ENCODE measurements at regions not wholly inside any gene's neighbourhood (a gene's known extent, or its start where the extent isn't known, plus 50 kb on each side); places are given as distances from the start of the nearest gene placed in this dataset.

DNA sequence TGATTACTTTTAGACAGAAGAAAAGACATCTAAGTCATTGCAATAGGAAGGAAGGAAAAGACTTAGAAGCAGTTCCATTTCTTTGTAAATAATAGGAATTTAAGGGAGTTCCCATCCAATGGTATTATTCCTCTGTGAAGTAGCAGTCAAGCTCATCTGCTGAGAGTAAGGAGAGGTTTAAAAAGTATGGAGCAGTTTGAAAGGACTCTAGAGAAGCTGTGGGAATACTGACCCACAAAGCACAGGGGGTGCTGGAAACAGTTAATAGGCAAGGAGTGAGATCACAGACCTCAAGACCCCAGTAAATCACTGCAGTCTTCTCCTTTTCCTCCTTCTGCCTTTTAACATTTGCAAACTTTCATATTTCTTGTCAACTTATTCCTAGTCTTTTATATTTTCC is 428.5 kb downstream of the ADAMTS20 start:
- Histone ChIP-seq H3K9me3 (no peaks in the 10 kb centered on the region), H3K4me1 (no peaks in the 10 kb centered on the region), H3K4me3 (no peak overlapping the region), H3K27me3 (no peaks in the 10 kb centered on the region), H3K36me3 (no peaks in the 10 kb centered on the region), H3K27ac (no peak overlapping the region)
- intact Hi-C loops (cut with DNase I), result no loop called here
- no peak for DNase-seq
- TF ChIP-seq EP300 (IDR thresholded peaks at IDR 0.05) (no peak), POLR2A (IDR thresholded peaks at IDR 0.05) (no peak), CTCF (IDR thresholded peaks at IDR 0.05) (no peak), POLR2AphosphoS5 (IDR thresholded peaks at IDR 0.05) (no peak)

GRCh38 chr12:43120150-43120549 is 431.9 kb downstream of the ADAMTS20 start:
- no peaks in the 10 kb centered on the region for H3K4me1 ChIP-seq
- no peaks in the 10 kb centered on the region for H3K9me3 ChIP-seq
- intact Hi-C loops (cut with DNase I), result no loop called here
- H3K4me3 ChIP-seq, result no peak overlapping the region
- no peak for TF ChIP-seq POLR2AphosphoS5 (IDR thresholded peaks at IDR 0.05)
- TF ChIP-seq EP300 (IDR thresholded peaks at IDR 0.05), result no peak
- no peak for TF ChIP-seq POLR2A (IDR thresholded peaks at IDR 0.05)
- no peak for TF ChIP-seq CTCF (IDR thresholded peaks at IDR 0.05)
- DNase-seq, result no peak
- H3K27ac ChIP-seq, result no peak overlapping the region
- no peaks in the 10 kb centered on the region for H3K27me3 ChIP-seq
- no peaks in the 10 kb centered on the region for H3K36me3 ChIP-seq
- 84 to 86% methylated on average over 1 of the region's 1 CpG for WGBS, 2 donors

DNA sequence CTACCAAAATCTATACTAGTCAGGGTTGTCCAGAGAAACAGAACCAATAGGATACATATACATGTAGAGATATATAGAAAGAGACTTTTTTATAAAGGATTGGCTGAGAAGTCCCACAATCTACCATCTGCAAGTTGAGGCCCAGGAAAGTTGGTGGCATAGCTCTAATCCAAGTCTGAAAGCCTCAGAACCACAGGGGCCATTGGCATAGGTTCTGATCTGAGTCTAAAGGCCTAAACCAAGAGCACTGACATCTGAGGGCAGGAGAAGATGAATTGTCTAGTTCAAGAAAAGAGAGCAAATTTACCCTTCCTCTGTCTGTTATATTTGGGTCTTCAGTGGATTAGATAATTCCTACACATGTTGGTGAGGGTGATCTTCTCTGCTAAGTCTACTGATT is 433.1 kb downstream of the ADAMTS20 start:
- TF ChIP-seq POLR2AphosphoS5 (IDR thresholded peaks at IDR 0.05), result no peak
- TF ChIP-seq POLR2A (IDR thresholded peaks at IDR 0.05), result no peak
- TF ChIP-seq EP300 (IDR thresholded peaks at IDR 0.05), result no peak
- no peak for TF ChIP-seq CTCF (IDR thresholded peaks at IDR 0.05)
- Histone ChIP-seq H3K27me3 (no peaks in the 10 kb centered on the region), H3K4me3 (no peak overlapping the region), H3K36me3 (no peaks in the 10 kb centered on the region), H3K4me1 (no peaks in the 10 kb centered on the region), H3K9me3 (no peaks in the 10 kb centered on the region), H3K27ac (no peak overlapping the region)
- intact Hi-C loops (cut with DNase I), result no loop called here
- DNase-seq, result no peak

GRCh38 chr12:43118234-43118633 is 433.8 kb downstream of the ADAMTS20 start:
- H3K4me3 ChIP-seq, result no peak overlapping the region
- no peaks in the 10 kb centered on the region for H3K4me1 ChIP-seq
- TF ChIP-seq POLR2A (IDR thresholded peaks at IDR 0.05) (no peak), POLR2AphosphoS5 (IDR thresholded peaks at IDR 0.05) (no peak), CTCF (IDR thresholded peaks at IDR 0.05) (no peak), EP300 (IDR thresholded peaks at IDR 0.05) (no peak)
- H3K27ac ChIP-seq, result no peak overlapping the region
- DNase-seq, result no peak
- no peaks in the 10 kb centered on the region for H3K9me3 ChIP-seq
- no peaks in the 10 kb centered on the region for H3K27me3 ChIP-seq
- H3K36me3 ChIP-seq, result no peaks in the 10 kb centered on the region
- intact Hi-C loops (cut with DNase I), result no loop called here

DNA sequence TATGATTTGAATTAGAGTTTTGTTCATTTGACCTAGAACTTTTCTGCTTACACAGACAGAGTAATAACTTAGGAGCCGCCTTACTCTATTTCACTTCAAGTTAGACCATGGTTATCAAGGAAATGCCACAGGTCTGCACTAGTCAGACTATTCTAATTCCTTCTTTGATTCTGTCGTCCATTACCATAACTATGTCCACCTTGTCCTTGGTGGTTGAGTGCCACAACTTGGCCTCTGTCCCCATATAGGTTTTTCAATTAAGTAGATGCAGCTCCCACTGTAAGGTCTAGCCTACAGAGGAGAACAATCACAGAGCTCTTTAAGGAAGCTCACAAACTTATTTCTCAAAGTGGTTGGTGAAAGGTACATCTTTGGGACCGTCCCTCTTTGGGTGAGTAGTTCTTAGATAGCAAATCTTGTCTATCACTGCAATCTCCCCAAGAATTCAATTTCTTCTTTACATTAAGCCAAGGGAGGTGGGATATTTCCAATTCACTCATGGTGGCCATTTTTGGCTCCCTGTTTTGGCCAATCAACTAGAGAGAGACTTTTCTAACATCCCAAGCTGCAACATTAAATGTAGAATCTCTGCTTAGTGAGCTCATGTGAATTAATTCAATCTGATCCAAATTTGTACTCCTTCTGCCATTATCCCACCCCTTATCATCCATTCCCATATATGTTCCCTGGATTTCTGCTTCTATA is 434.6 kb downstream of the ADAMTS20 start:
- H3K9me3 ChIP-seq, result no peaks in the 10 kb centered on the region
- H3K36me3 ChIP-seq, result no peaks in the 10 kb centered on the region
- TF ChIP-seq POLR2A (IDR thresholded peaks at IDR 0.05) (no peak), POLR2AphosphoS5 (IDR thresholded peaks at IDR 0.05) (no peak), EP300 (IDR thresholded peaks at IDR 0.05) (no peak), CTCF (IDR thresholded peaks at IDR 0.05) (no peak)
- no peaks in the 10 kb centered on the region for H3K4me1 ChIP-seq
- intact Hi-C loops (cut with DNase I), result no loop called here
- no peaks in the 10 kb centered on the region for H3K27me3 ChIP-seq
- 58 to 62% methylated on average over 3 of the region's 3 CpGs for WGBS, 2 donors
- no peak overlapping the region for H3K27ac ChIP-seq
- no peak overlapping the region for H3K4me3 ChIP-seq
- no peak for DNase-seq
